OCI-LY7 (cell line): ENCODE measurements at regions not wholly inside any gene's neighbourhood (a gene's known extent, or its start where the extent isn't known, plus 50 kb on each side); places are given as distances from the start of the nearest gene placed in this dataset.

ENCODE experiments used
- EZH2phosphoT487 ChIP-seq: fragments of 200-600 bp; sonication (generic); IDR thresholded peaks from 2 replicates; pipeline ENCODE4 v1.6.1; 2018; ENCODE audit warnings: low read depth, borderline replicate concordance, mild to moderate bottlenecking, mixed run types, antibody characterized with exemption, low read length, moderate library complexity, mixed read lengths
- TF ChIP-seq, protein P1 (sequence below): fragments of 200-600 bp; sonication (generic); conservative IDR thresholded peaks from 2 replicates; pipeline ENCODE4 v1.5.1; 2014; ENCODE audit warnings: mild to moderate bottlenecking, antibody characterized with exemption, low read length, moderate library complexity, mixed read lengths

DNA sequence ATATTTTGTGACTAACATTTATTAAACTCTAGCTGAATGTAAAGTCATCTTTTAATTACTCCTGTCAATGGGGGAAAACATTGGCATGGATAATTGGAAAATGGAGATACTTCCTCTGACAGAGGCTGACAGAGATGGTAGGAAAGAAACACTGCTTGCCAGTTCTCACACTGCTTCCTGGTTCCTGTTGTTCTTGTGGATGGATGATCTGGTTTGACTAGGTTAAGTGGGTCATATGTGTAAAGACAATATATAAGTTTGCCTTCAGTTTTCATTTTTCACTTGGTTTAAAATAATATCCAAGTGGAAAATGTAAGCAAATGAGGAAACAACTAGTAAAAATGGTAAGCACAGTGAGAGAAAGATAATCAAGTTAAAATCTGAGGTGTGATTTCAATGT lies 188.8 kb upstream of the CWC22 start:
- TF ChIP-seq, protein P1, sequence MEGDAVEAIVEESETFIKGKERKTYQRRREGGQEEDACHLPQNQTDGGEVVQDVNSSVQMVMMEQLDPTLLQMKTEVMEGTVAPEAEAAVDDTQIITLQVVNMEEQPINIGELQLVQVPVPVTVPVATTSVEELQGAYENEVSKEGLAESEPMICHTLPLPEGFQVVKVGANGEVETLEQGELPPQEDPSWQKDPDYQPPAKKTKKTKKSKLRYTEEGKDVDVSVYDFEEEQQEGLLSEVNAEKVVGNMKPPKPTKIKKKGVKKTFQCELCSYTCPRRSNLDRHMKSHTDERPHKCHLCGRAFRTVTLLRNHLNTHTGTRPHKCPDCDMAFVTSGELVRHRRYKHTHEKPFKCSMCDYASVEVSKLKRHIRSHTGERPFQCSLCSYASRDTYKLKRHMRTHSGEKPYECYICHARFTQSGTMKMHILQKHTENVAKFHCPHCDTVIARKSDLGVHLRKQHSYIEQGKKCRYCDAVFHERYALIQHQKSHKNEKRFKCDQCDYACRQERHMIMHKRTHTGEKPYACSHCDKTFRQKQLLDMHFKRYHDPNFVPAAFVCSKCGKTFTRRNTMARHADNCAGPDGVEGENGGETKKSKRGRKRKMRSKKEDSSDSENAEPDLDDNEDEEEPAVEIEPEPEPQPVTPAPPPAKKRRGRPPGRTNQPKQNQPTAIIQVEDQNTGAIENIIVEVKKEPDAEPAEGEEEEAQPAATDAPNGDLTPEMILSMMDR, result no peak
- no peak for TF ChIP-seq EZH2phosphoT487
